Esophagus squamous epithelium (tissue), 4 donors: ENCODE measurements at regions not wholly inside any gene's neighbourhood (a gene's known extent, or its start where the extent isn't known, plus 50 kb on each side); places are given as distances from the start of the nearest gene placed in this dataset.

ENCODE experiments used
- POLR2A ChIP-seq, 4 donors: fragments of 450-650 bp; IDR thresholded peaks; one replicate each; pipeline ENCODE4 v1.6.1; 2017; ENCODE audit warnings: antibody characterized with exemption in 4 of 4, mild to moderate bottlenecking in 4 of 4, moderate library complexity in 3 of 4
- TF ChIP-seq, protein P1 (sequence below), 6 experiments: fragments of 450-650 bp in 4 of 6; fragments of 200-600 bp in 2 of 6; sonication (generic) in 2 of 6; IDR thresholded peaks; one replicate each; pipeline ENCODE4 v1.5.1; 2016 to 2019; ENCODE audit warnings: antibody characterized with exemption in 6 of 6, mild to moderate bottlenecking in 4 of 6, moderate library complexity in 4 of 6

DNA sequence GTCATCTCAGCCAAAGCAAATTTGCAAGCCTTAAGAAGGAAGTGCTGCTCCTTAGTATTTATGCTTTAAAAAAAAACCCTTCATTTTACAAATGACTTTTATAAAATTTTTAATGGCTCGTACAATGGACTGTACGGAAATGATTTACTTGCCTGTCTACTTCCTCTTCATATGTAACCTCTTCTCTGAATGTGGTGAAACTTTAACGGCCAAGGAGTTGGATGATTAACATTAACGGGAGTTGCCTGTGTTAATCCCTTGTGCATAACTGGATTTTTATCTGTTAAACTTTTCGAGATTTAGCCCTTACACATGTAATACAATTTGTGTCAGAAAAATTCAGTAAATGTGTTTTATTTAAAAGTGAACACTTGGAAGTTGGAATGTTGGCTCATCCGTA is 429.4 kb downstream of the TBC1D4 start:
- TF ChIP-seq, protein P1, sequence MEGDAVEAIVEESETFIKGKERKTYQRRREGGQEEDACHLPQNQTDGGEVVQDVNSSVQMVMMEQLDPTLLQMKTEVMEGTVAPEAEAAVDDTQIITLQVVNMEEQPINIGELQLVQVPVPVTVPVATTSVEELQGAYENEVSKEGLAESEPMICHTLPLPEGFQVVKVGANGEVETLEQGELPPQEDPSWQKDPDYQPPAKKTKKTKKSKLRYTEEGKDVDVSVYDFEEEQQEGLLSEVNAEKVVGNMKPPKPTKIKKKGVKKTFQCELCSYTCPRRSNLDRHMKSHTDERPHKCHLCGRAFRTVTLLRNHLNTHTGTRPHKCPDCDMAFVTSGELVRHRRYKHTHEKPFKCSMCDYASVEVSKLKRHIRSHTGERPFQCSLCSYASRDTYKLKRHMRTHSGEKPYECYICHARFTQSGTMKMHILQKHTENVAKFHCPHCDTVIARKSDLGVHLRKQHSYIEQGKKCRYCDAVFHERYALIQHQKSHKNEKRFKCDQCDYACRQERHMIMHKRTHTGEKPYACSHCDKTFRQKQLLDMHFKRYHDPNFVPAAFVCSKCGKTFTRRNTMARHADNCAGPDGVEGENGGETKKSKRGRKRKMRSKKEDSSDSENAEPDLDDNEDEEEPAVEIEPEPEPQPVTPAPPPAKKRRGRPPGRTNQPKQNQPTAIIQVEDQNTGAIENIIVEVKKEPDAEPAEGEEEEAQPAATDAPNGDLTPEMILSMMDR (IDR thresholded peaks at IDR 0.05) = no peak
- no peak for TF ChIP-seq POLR2A (IDR thresholded peaks at IDR 0.05)
